Astrocyte (in vitro differentiated cells and primary cell): ENCODE measurements at regions not wholly inside any gene's neighbourhood (a gene's known extent, or its start where the extent isn't known, plus 50 kb on each side); places are given as distances from the start of the nearest gene placed in this dataset.

Experiments used
- DNase-seq: peaks from one replicate; pipeline ENCODE4 v3.0.0-alpha.2; 2010; ENCODE audit warnings: low read depth
- FAIRE-seq: peaks from 2 replicates; lab custom pipeline; 2011; peaks lifted over from hg19 to GRCh38; lab: Jason Lieb, UNC
- H2AFZ ChIP-seq: 2 replicates; pipeline ENCODE4 v1.6.0; 2012; ENCODE audit warnings: low read depth, low read length, inconsistent platforms
- H3K27ac ChIP-seq: 2 replicates; pipeline ENCODE4 v1.5.1; 2011; ENCODE audit warnings: low read depth, low read length, inconsistent platforms
- H3K27me3 ChIP-seq: 2 replicates; pipeline ENCODE4 v1.6.0; 2011; ENCODE audit warnings: low read length, inconsistent platforms; ENCODE audit not compliant: insufficient read depth
- H3K36me3 ChIP-seq: 2 replicates; pipeline ENCODE4 v1.5.1; 2011; ENCODE audit warnings: low read length, inconsistent platforms; ENCODE audit not compliant: insufficient read depth
- H3K4me1 ChIP-seq: 2 replicates; pipeline ENCODE4 v1.5.1; 2011; ENCODE audit warnings: low read length, inconsistent platforms; ENCODE audit not compliant: insufficient read depth
- H3K4me2 ChIP-seq: 2 replicates; pipeline ENCODE4 v1.6.0; 2012; ENCODE audit warnings: low read length, inconsistent platforms
- H3K4me3 ChIP-seq: 2 replicates; pipeline ENCODE4 v1.5.1; 2011; ENCODE audit warnings: low read depth, mild to moderate bottlenecking, low read length, inconsistent platforms; ENCODE audit not compliant: insufficient read depth
- H3K79me2 ChIP-seq: 2 replicates; pipeline ENCODE4 v1.6.0; 2012; ENCODE audit warnings: mild to moderate bottlenecking, low read length, inconsistent platforms; ENCODE audit not compliant: insufficient read depth
- H3K9ac ChIP-seq: 2 replicates; pipeline ENCODE4 v1.6.0; 2012; ENCODE audit warnings: mild to moderate bottlenecking, low read length, inconsistent platforms
- H3K9me3 ChIP-seq: 2 replicates; pipeline ENCODE4 v1.5.1; 2012; ENCODE audit warnings: low read depth, mild to moderate bottlenecking, low read length, inconsistent platforms; ENCODE audit not compliant: insufficient read depth
- H4K20me1 ChIP-seq: 2 replicates; pipeline ENCODE4 v1.6.0; 2012; ENCODE audit warnings: low read length, inconsistent platforms; ENCODE audit not compliant: insufficient read depth
- H3K27ac Mint-ChIP-seq: one replicate; pipeline ENCODE4 v1.8.0; 2021; ENCODE audit warnings: mild to moderate bottlenecking, mixed read lengths; ENCODE audit not compliant: unreplicated experiment
- H3K27me3 Mint-ChIP-seq: one replicate; pipeline ENCODE4 v1.8.0; 2021; ENCODE audit warnings: low read depth, mixed read lengths; ENCODE audit not compliant: unreplicated experiment
- H3K36me3 Mint-ChIP-seq: one replicate; pipeline ENCODE4 v1.8.0; 2021; ENCODE audit warnings: low read depth, mixed read lengths; ENCODE audit not compliant: unreplicated experiment
- H3K4me1 Mint-ChIP-seq: one replicate; pipeline ENCODE4 v1.8.0; 2021; ENCODE audit warnings: low read depth, mixed read lengths; ENCODE audit not compliant: unreplicated experiment
- H3K4me3 Mint-ChIP-seq: one replicate; pipeline ENCODE4 v1.8.0; 2021; ENCODE audit warnings: mild to moderate bottlenecking, moderate library complexity, mixed read lengths; ENCODE audit not compliant: unreplicated experiment
- H3K9me3 Mint-ChIP-seq: one replicate; pipeline ENCODE4 v1.8.0; 2021; ENCODE audit warnings: mild to moderate bottlenecking, mixed read lengths; ENCODE audit not compliant: unreplicated experiment
- EZH2 ChIP-seq: IDR thresholded peaks from 2 replicates; pipeline ENCODE4 v1.6.1; 2012; ENCODE audit warnings: mild to moderate bottlenecking, low read length, inconsistent platforms; ENCODE audit not compliant: insufficient read depth
- TF ChIP-seq, protein P1 (sequence below): IDR thresholded peaks from 2 replicates; pipeline ENCODE4 v1.5.1; 2011; ENCODE audit warnings: low read depth, mild to moderate bottlenecking, inconsistent platforms, low read length, moderate library complexity; ENCODE audit not compliant: insufficient read depth

DNA sequence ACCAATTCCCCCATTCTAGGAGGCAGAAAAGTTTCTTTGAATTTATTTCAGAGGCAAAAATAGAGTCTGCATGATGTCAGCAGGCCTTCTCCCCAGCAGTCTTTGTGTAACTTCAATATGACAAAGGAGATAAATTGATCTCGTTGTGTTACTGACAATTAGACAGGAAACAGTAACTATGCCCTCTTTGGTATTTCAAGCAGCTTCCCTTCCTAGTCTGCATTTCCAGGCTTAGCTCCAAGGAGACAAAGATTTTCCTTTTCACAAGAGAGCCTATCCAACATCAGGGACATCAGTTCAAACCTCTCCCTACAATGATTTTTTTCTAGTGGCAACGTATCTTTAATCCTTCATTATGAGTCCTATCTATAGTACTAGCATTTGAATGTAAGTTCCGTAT lies 245.9 kb upstream of the HSF2 start:
- Histone ChIP-seq H3K4me3 (no peak overlapping the region), H3K79me2 (no peaks in the 10 kb centered on the region), H3K4me1 (no peaks in the 10 kb centered on the region), H4K20me1 (no peaks in the 10 kb centered on the region), H3K27me3 (no peaks in the 10 kb centered on the region), H3K36me3 (no peaks in the 10 kb centered on the region), H3K4me2 (no peak overlapping the region), H3K9ac (no peak overlapping the region), H2AFZ (no peak overlapping the region), H3K9me3 (no peaks in the 10 kb centered on the region), H3K27ac (no peak overlapping the region)
- Mint-ChIP-seq H3K27ac (no peak overlapping the region), H3K36me3 (no peaks in the 10 kb centered on the region), H3K27me3 (no peaks in the 10 kb centered on the region), H3K4me1 (no peaks in the 10 kb centered on the region), H3K9me3 (no peaks in the 10 kb centered on the region), H3K4me3 (no peak overlapping the region)
- TF ChIP-seq, protein P1, sequence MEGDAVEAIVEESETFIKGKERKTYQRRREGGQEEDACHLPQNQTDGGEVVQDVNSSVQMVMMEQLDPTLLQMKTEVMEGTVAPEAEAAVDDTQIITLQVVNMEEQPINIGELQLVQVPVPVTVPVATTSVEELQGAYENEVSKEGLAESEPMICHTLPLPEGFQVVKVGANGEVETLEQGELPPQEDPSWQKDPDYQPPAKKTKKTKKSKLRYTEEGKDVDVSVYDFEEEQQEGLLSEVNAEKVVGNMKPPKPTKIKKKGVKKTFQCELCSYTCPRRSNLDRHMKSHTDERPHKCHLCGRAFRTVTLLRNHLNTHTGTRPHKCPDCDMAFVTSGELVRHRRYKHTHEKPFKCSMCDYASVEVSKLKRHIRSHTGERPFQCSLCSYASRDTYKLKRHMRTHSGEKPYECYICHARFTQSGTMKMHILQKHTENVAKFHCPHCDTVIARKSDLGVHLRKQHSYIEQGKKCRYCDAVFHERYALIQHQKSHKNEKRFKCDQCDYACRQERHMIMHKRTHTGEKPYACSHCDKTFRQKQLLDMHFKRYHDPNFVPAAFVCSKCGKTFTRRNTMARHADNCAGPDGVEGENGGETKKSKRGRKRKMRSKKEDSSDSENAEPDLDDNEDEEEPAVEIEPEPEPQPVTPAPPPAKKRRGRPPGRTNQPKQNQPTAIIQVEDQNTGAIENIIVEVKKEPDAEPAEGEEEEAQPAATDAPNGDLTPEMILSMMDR: no peak
- TF ChIP-seq EZH2: no peak
- DNase-seq (no peak), FAIRE-seq (no peak)

DNA sequence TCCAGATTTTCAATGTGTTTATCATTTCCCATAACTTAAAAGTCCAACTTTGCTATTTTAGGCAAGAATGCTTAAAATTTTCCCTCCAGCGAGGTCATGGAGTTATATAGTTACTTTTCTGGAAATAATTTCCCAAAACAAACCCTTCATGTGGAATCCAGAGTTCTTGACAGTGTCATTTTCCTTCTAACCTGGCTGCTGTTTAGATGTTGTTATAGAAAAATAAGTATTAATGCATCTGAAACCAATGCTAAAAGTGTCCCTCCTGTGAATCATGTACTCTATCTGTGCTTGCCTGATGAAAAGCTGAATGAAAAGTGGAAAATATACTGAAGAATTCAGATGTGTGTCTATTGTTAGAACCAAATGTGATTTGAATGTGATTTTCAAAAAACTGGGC lies 245.3 kb upstream of the HSF2 start:
- no peaks in the 10 kb centered on the region for H3K36me3 Mint-ChIP-seq
- FAIRE-seq: no peak

DNA sequence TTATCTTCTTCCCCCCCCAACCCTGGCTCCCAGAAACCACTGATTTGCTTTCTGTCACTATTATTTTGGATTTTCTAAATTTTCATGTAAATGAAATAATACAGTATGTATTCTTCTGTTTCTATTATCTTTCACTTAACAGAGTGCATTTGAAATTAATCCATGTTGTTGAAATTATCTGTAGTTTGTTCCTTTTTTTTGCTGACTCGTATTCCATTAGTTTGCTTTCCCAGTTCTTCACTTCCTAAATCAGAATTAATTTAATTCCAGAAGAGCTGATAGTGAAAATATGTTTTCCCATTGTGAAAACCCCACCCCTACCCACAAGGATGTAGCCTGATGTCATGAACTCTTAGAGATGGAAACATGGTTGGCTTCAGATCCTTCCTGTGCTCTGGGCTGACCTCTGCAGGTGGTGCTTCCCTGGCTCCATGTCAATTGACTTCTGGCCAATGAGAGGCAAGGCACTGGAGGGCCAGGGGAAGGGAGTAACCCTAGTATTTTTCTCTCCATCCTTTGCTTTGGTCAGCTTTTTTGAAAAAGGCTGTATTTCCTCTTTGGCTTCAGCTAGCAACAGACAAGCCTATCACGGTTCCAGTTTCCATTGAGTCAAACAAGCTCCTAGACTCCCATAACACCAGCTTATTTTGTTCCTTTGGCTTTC lies 244.4 kb upstream of the HSF2 start:
- TF ChIP-seq, protein P1: no peak
- TF ChIP-seq EZH2: no peak
- no peaks in the 10 kb centered on the region for H3K4me1 Mint-ChIP-seq
- no peak for DNase-seq
- H3K9me3 Mint-ChIP-seq: no peaks in the 10 kb centered on the region
- H3K36me3 ChIP-seq: no peaks in the 10 kb centered on the region
- H4K20me1 ChIP-seq: no peaks in the 10 kb centered on the region
- no peaks in the 10 kb centered on the region for H3K27me3 Mint-ChIP-seq
- no peak overlapping the region for H3K4me3 ChIP-seq
- no peaks in the 10 kb centered on the region for H3K9me3 ChIP-seq
- no peak overlapping the region for H3K27ac Mint-ChIP-seq
- H2AFZ ChIP-seq: no peak overlapping the region
- no peaks in the 10 kb centered on the region for H3K27me3 ChIP-seq
- H3K4me1 ChIP-seq: no peaks in the 10 kb centered on the region
- no peak overlapping the region for H3K4me2 ChIP-seq
- no peak overlapping the region for H3K27ac ChIP-seq
- no peak overlapping the region for H3K4me3 Mint-ChIP-seq
- no peak for FAIRE-seq
- no peaks in the 10 kb centered on the region for H3K36me3 Mint-ChIP-seq
- no peaks in the 10 kb centered on the region for H3K79me2 ChIP-seq
- H3K9ac ChIP-seq: no peak overlapping the region

More for the DNA sequence above, 245.3 kb upstream of the HSF2 start:
- TF ChIP-seq, protein P1: no peak
- TF ChIP-seq EZH2: no peak
- Histone ChIP-seq H3K4me1 (no peaks in the 10 kb centered on the region), H2AFZ (no peak overlapping the region), H3K4me2 (no peak overlapping the region), H3K79me2 (no peaks in the 10 kb centered on the region), H3K9me3 (no peaks in the 10 kb centered on the region), H3K4me3 (no peak overlapping the region), H3K36me3 (no peaks in the 10 kb centered on the region), H4K20me1 (no peaks in the 10 kb centered on the region), H3K27ac (no peak overlapping the region), H3K9ac (no peak overlapping the region), H3K27me3 (no peaks in the 10 kb centered on the region)
- no peaks in the 10 kb centered on the region for H3K9me3 Mint-ChIP-seq
- DNase-seq: no peak
- no peaks in the 10 kb centered on the region for H3K4me1 Mint-ChIP-seq
- no peaks in the 10 kb centered on the region for H3K27me3 Mint-ChIP-seq
- H3K4me3 Mint-ChIP-seq: no peak overlapping the region
- no peak overlapping the region for H3K27ac Mint-ChIP-seq
